Upper lobe of left lung (tissue), 4 donors: ENCODE measurements at regions not wholly inside any gene's neighbourhood (a gene's known extent, or its start where the extent isn't known, plus 50 kb on each side); places are given as distances from the start of the nearest gene placed in this dataset.

Source experiments
- CTCF ChIP-seq, 6 experiments: fragments of 450-650 bp in 4 of 6; fragments of 200-600 bp in 2 of 6; sonication (generic) in 2 of 6; IDR thresholded peaks; one replicate each; pipeline ENCODE4 v1.5.1; 2016 to 2019; ENCODE audit warnings: antibody characterized with exemption in 6 of 6
- POLR2A ChIP-seq, 4 donors: fragments of 450-650 bp; IDR thresholded peaks; one replicate each; pipeline ENCODE4 v1.5.1; 2016 to 2017; ENCODE audit warnings: antibody characterized with exemption in 4 of 4, mild to moderate bottlenecking in 2 of 4

- no peak for TF ChIP-seq POLR2A (IDR thresholded peaks at IDR 0.05)
- TF ChIP-seq CTCF (IDR thresholded peaks at IDR 0.05), result no peak
These were observed 81.5 kb upstream of the MROH9 start for GRCh38 chr1:170853867-170854266.
